ENCODE measurements at regions not wholly inside any gene's neighbourhood (a gene's known extent, or its start where the extent isn't known, plus 50 kb on each side); places are given as distances from the start of the nearest gene placed in this dataset.

GRCh38 chr2:144936442-144936841, 416.5 kb upstream of the ZEB2 start:
- TF ChIP-seq CREB5 (CRISPR knock-in tag; IDR thresholded peaks at IDR 0.05; ENCODE audit: low read depth) = no peak
- no peak for TF ChIP-seq BACH2 (CRISPR knock-in tag; IDR thresholded peaks at IDR 0.05; ENCODE audit: borderline replicate concordance)
- TF ChIP-seq PATZ1 (CRISPR knock-in tag; IDR thresholded peaks at IDR 0.05; ENCODE audit: borderline replicate concordance) = no peak
- TF ChIP-seq ARNTL (CRISPR knock-in tag; IDR thresholded peaks at IDR 0.05; ENCODE audit: borderline replicate concordance, low read depth) = no peak
- no peak for TF ChIP-seq GLIS3 (CRISPR knock-in tag; IDR thresholded peaks at IDR 0.05)
- TF ChIP-seq CSRNP3 (CRISPR knock-in tag; IDR thresholded peaks at IDR 0.05) = no peak
- no peak for TF ChIP-seq RARB (CRISPR knock-in tag; IDR thresholded peaks at IDR 0.05)
- no peak for TF ChIP-seq SNAI2 (CRISPR knock-in tag; IDR thresholded peaks at IDR 0.05)
- no peak for TF ChIP-seq ZNF8 (CRISPR knock-in tag; IDR thresholded peaks at IDR 0.05)
- TF ChIP-seq CSDC2 (CRISPR knock-in tag; IDR thresholded peaks at IDR 0.05) = no peak
- no peak for TF ChIP-seq ZFP3 (CRISPR knock-in tag; IDR thresholded peaks at IDR 0.05)
- no peak for TF ChIP-seq OSR1 (CRISPR knock-in tag; IDR thresholded peaks at IDR 0.05)
- no peak for TF ChIP-seq TOX (CRISPR knock-in tag; IDR thresholded peaks at IDR 0.05; ENCODE audit: borderline replicate concordance)
